22Rv1 (cell line): ENCODE measurements at regions not wholly inside any gene's neighbourhood (a gene's known extent, or its start where the extent isn't known, plus 50 kb on each side); places are given as distances from the start of the nearest gene placed in this dataset.

Experiments
- ZFX ChIP-seq: fragments of 450-650 bp; IDR thresholded peaks from 2 replicates; pipeline ENCODE4 v1.6.1; 2017; ENCODE audit warnings: antibody characterized with exemption, borderline replicate concordance
- TF ChIP-seq, protein P1 (sequence below): fragments of 450-650 bp; IDR thresholded peaks from 2 replicates; pipeline ENCODE4 v1.5.1; 2017; ENCODE audit warnings: mild to moderate bottlenecking

DNA sequence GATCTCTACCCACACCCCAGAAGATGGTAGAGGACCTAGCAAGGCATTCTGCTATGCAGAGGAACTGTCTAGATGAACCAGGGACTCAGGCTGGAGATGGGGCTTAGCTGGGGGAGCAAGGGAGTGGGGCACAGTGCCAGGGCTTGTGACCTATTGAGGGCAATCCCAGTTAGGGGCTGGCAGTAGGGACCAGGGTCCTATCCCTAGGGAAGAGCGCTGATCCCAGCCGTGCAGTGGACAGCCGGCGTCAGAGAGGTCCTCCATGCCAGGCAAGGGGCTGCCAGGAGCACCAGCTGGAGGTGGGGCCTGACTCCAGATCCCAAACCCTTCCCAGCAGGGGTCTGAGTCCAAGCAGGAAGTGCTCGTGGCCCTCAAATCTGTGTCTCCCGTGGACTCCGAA, 52.7 kb upstream of the NEURL1B start:
- TF ChIP-seq, protein P1, sequence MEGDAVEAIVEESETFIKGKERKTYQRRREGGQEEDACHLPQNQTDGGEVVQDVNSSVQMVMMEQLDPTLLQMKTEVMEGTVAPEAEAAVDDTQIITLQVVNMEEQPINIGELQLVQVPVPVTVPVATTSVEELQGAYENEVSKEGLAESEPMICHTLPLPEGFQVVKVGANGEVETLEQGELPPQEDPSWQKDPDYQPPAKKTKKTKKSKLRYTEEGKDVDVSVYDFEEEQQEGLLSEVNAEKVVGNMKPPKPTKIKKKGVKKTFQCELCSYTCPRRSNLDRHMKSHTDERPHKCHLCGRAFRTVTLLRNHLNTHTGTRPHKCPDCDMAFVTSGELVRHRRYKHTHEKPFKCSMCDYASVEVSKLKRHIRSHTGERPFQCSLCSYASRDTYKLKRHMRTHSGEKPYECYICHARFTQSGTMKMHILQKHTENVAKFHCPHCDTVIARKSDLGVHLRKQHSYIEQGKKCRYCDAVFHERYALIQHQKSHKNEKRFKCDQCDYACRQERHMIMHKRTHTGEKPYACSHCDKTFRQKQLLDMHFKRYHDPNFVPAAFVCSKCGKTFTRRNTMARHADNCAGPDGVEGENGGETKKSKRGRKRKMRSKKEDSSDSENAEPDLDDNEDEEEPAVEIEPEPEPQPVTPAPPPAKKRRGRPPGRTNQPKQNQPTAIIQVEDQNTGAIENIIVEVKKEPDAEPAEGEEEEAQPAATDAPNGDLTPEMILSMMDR: no peak
- no peak for TF ChIP-seq ZFX
